ENCODE measurements at regions not wholly inside any gene's neighbourhood (a gene's known extent, or its start where the extent isn't known, plus 50 kb on each side); places are given as distances from the start of the nearest gene placed in this dataset.

DNA sequence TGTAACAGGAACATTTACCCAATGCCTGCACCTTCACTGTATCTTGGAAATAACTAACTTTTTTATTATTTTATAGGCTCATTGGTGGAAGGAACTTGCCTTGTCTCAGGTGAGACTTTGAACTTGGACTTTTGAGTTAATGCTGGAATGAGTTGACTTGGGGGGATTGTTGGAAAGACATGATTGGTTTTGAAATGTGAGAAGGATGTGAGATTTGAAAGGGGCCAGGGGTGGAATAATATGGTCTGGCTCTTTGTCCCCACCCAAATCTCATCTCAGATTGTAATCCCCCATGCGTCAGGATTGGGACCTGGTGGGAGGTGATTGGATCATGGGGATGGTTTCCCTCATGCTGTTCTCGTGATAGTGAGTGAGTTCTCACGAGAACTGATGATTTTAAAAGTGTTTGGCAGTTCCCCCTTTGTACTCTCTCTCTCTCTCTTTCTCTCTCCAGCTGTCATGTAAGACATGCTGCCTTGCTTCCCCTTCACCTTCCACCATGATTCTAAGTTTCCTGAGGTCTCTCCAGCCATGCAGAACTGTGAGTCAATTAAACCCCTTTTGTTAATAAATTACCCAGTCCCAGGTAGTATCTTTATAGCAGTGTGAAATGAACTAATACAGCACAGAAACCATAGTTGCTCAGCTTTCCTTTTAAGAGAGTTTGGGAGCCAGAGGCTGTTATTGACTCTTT, 244.1 kb downstream of the BTG1 start:
- no peak for DNase-seq (ENCODE audit: low read depth, low spot score)
- Histone ChIP-seq H3K9me3 (ENCODE audit: insufficient read depth, low read length) (peaks cover 20% of the 10 kb centered on the region; the same call in 1 of the 2 replicates), H3K9ac (ENCODE audit: insufficient read length, low read depth) (no peak overlapping the region), H3K4me3 (ENCODE audit: insufficient read length, low read depth) (no peak overlapping the region), H3K36me3 (ENCODE audit: insufficient read depth, insufficient read length, low read length) (no peaks in the 10 kb centered on the region), H3K4me1 (ENCODE audit: insufficient read depth, insufficient read length) (no peaks in the 10 kb centered on the region), H3K27me3 (ENCODE audit: insufficient read depth, insufficient read length) (no peaks in the 10 kb centered on the region)
- TF ChIP-seq ZNF274 (IDR thresholded peaks at IDR 0.05; ENCODE audit: low read depth, low read length): no peak
- TF ChIP-seq SUZ12 (IDR thresholded peaks at IDR 0.05; ENCODE audit: extremely low read depth, insufficient read depth, insufficient read length): no peak
- no peak for TF ChIP-seq YY1 (IDR thresholded peaks at IDR 0.05; ENCODE audit: insufficient read depth, insufficient read length)

DNA sequence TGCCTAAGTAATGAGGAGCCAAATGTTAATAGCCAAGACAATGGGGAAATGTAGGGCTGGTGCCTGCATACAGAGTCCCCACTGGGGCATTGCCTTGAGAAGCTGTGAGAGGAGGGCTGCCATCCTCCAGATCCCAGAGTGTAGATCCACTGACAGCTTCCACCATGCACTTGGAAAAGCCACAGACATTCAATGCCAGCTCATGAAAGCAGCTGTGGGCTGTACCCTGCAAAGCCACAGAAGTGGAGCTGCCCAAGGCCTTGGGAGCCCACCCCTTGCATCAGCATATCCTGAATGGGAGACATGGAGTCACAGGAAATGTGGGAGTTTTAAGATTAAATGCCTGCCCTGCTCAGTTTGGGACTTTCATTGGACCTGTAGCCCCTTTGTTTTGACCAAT, 244.7 kb downstream of the BTG1 start:
- DNase-seq (ENCODE audit: low read depth, low spot score): no peak
- no peaks in the 10 kb centered on the region for H3K27me3 ChIP-seq (ENCODE audit: insufficient read depth, insufficient read length)
- peaks cover 20% of the 10 kb centered on the region; the same call in 1 of the 2 replicates for H3K9me3 ChIP-seq (ENCODE audit: insufficient read depth, low read length)
- TF ChIP-seq SUZ12 (IDR thresholded peaks at IDR 0.05; ENCODE audit: extremely low read depth, insufficient read depth, insufficient read length): no peak
- TF ChIP-seq YY1 (IDR thresholded peaks at IDR 0.05; ENCODE audit: insufficient read depth, insufficient read length): no peak
- no peaks in the 10 kb centered on the region for H3K36me3 ChIP-seq (ENCODE audit: insufficient read depth, insufficient read length, low read length)
- H3K4me3 ChIP-seq (ENCODE audit: insufficient read length, low read depth): no peak overlapping the region
- no peak overlapping the region for H3K9ac ChIP-seq (ENCODE audit: insufficient read length, low read depth)
- no peaks in the 10 kb centered on the region for H3K4me1 ChIP-seq (ENCODE audit: insufficient read depth, insufficient read length)

DNA sequence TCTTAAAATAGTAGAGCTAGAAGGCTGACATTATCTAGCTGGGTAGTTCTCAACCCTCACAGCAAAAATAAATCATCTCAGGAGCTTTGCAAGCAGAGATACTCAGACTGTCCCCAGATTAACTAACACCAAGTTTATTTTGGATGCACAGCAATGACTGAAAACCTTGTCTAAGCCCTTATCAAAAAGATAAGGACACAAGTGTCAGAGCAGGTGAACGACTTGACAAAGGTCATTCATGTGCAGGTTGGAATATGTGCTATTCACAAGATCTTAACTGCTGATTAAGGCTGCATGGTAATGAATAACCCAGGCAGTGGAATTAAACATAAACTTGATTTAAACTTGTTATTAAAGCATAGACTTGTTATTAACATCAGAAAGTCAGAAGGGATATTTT, 246.6 kb downstream of the BTG1 start:
- H3K4me3 ChIP-seq (ENCODE audit: insufficient read length, low read depth): no peak overlapping the region
- DNase-seq (ENCODE audit: low read depth, low spot score): no peak
- peaks cover 20% of the 10 kb centered on the region; the same call in 1 of the 2 replicates for H3K9me3 ChIP-seq (ENCODE audit: insufficient read depth, low read length)
- H3K4me1 ChIP-seq (ENCODE audit: insufficient read depth, insufficient read length): no peaks in the 10 kb centered on the region
- TF ChIP-seq ZNF274 (IDR thresholded peaks at IDR 0.05; ENCODE audit: low read depth, low read length): no peak
- TF ChIP-seq SUZ12 (IDR thresholded peaks at IDR 0.05; ENCODE audit: extremely low read depth, insufficient read depth, insufficient read length): no peak
- no peak for TF ChIP-seq YY1 (IDR thresholded peaks at IDR 0.05; ENCODE audit: insufficient read depth, insufficient read length)
- H3K27me3 ChIP-seq (ENCODE audit: insufficient read depth, insufficient read length): no peaks in the 10 kb centered on the region
- H3K9ac ChIP-seq (ENCODE audit: insufficient read length, low read depth): no peak overlapping the region
- H3K36me3 ChIP-seq (ENCODE audit: insufficient read depth, insufficient read length, low read length): no peaks in the 10 kb centered on the region

DNA sequence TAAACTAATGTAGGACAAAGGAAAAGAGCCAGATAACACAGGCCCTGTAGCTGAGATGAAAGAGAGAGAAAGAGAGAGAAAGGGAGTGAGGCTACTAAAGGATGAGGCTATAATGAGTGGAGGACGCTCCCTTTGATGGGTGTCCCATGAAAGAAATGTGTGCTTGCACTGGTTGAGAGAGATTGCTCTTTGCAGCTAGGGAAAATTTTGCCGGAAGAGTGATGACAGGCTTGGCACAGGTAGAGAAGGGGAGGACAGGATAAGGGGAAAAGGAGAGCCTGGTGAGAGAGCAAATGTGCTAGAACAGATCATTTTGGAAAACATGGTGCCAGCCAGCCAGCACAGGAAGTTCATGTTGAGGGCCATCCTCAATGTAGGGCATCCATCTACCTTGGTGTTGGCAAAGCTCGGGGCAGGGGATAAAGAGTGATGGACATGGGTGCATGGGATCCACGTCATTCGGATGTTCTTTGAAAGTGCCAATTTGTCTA, 248.6 kb downstream of the BTG1 start:
- DNase-seq (ENCODE audit: low read depth, low spot score): no peak
- Histone ChIP-seq H3K36me3 (ENCODE audit: insufficient read depth, insufficient read length, low read length) (no peaks in the 10 kb centered on the region), H3K4me1 (ENCODE audit: insufficient read depth, insufficient read length) (no peaks in the 10 kb centered on the region), H3K4me3 (ENCODE audit: insufficient read length, low read depth) (no peak overlapping the region), H3K27me3 (ENCODE audit: insufficient read depth, insufficient read length) (no peaks in the 10 kb centered on the region), H3K9me3 (ENCODE audit: insufficient read depth, low read length) (peaks cover 16% of the 10 kb centered on the region; the same call in 1 of the 2 replicates), H3K9ac (ENCODE audit: insufficient read length, low read depth) (no peak overlapping the region)
- no peak for TF ChIP-seq SUZ12 (IDR thresholded peaks at IDR 0.05; ENCODE audit: extremely low read depth, insufficient read depth, insufficient read length)
- TF ChIP-seq ZNF274 (IDR thresholded peaks at IDR 0.05; ENCODE audit: low read depth, low read length): no peak
- no peak for TF ChIP-seq YY1 (IDR thresholded peaks at IDR 0.05; ENCODE audit: insufficient read depth, insufficient read length)

DNA sequence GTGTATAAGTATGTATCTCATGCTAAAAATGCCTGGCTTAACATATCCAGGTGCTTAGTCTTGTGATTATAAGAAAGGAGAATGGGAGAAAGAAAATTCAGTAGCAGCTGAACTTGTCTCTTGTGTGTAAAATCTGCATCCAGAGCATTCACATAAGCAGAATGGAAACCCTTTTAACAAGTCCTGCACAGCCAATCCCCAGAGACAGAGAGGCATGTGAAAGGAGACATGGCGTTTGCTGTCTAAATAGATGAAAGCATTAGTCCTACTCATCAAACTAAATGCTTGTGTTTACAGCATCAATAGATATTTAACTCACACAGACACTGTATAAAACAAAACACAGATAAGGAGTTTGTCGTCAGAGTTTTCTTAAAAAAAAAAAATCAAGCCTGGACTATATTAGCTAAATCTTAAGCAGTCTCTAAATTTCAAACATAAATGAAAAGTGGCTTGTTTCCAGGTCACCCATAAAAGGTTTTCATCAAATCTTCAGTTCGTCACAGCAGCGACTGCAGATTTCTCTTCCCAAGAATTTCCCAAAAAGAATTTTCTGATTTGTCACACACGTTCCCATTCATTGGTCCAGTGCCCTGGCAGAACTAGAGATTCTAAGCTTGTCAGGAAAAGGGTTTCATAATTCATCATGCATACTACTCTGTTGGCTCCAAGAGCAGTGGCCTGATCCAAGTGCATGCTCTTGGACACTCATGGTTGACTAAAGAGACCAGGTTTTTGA, 249.2 kb downstream of the BTG1 start:
- Histone ChIP-seq H3K9me3 (ENCODE audit: insufficient read depth, low read length) (peaks cover 11% of the 10 kb centered on the region; the same call in 1 of the 2 replicates), H3K9ac (ENCODE audit: insufficient read length, low read depth) (no peak overlapping the region), H3K4me3 (ENCODE audit: insufficient read length, low read depth) (no peak overlapping the region), H3K4me1 (ENCODE audit: insufficient read depth, insufficient read length) (no peaks in the 10 kb centered on the region), H3K27me3 (ENCODE audit: insufficient read depth, insufficient read length) (no peaks in the 10 kb centered on the region), H3K36me3 (ENCODE audit: insufficient read depth, insufficient read length, low read length) (no peaks in the 10 kb centered on the region)
- TF ChIP-seq SUZ12 (IDR thresholded peaks at IDR 0.05; ENCODE audit: extremely low read depth, insufficient read depth, insufficient read length) (no peak), YY1 (IDR thresholded peaks at IDR 0.05; ENCODE audit: insufficient read depth, insufficient read length) (no peak), ZNF274 (IDR thresholded peaks at IDR 0.05; ENCODE audit: low read depth, low read length) (no peak)
- DNase-seq (ENCODE audit: low read depth, low spot score): no peak

DNA sequence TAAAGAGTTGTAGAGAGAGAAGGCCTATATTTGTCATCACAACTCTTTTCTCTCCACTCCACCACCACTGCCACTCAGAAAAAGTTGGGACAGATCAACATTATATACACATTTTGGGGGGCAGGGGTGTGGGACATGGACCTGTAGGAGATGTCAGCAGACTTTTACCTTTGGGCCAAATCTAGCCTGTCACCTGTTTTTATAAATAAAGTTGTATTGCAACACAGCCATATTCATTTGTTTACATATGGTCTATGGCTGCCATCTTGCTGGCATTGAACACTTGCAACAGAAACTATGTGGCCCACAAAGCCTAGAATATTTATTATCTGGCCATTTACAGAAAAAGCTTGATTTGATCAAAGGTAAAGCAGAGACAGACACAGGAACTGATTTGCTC, 250.7 kb downstream of the BTG1 start:
- no peaks in the 10 kb centered on the region for H3K27me3 ChIP-seq (ENCODE audit: insufficient read depth, insufficient read length)
- TF ChIP-seq YY1 (IDR thresholded peaks at IDR 0.05; ENCODE audit: insufficient read depth, insufficient read length) (no peak), ZNF274 (IDR thresholded peaks at IDR 0.05; ENCODE audit: low read depth, low read length) (no peak), SUZ12 (IDR thresholded peaks at IDR 0.05; ENCODE audit: extremely low read depth, insufficient read depth, insufficient read length) (no peak)
- no peak overlapping the region for H3K4me3 ChIP-seq (ENCODE audit: insufficient read length, low read depth)
- no peak for DNase-seq (ENCODE audit: low read depth, low spot score)
- H3K36me3 ChIP-seq (ENCODE audit: insufficient read depth, insufficient read length, low read length): no peaks in the 10 kb centered on the region
- no peak overlapping the region for H3K9ac ChIP-seq (ENCODE audit: insufficient read length, low read depth)
- H3K9me3 ChIP-seq (ENCODE audit: insufficient read depth, low read length): no peaks in the 10 kb centered on the region
- no peaks in the 10 kb centered on the region for H3K4me1 ChIP-seq (ENCODE audit: insufficient read depth, insufficient read length)

DNA sequence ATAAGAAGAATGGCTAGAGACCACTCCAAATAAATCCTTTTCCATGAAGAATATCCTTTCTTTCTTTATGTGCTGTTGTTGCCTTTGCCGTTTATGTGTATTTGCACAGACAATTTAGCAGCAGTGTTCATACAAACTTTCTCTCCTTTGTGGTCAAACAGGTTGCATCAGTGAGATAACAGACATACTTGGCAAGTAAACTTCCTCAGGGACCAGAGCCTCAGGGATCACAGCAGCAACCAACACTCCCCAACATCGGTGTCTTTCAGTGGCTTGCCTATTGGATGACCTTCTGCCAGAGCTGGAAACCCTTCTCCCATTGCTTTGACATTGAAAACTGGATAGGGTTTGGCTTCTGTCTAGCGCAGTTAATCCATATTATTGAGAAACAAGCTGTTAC, 252.2 kb downstream of the BTG1 start:
- H3K9ac ChIP-seq (ENCODE audit: insufficient read length, low read depth): no peak overlapping the region
- H3K36me3 ChIP-seq (ENCODE audit: insufficient read depth, insufficient read length, low read length): no peaks in the 10 kb centered on the region
- H3K9me3 ChIP-seq (ENCODE audit: insufficient read depth, low read length): no peaks in the 10 kb centered on the region
- H3K4me1 ChIP-seq (ENCODE audit: insufficient read depth, insufficient read length): no peaks in the 10 kb centered on the region
- H3K27me3 ChIP-seq (ENCODE audit: insufficient read depth, insufficient read length): no peaks in the 10 kb centered on the region
- DNase-seq (ENCODE audit: low read depth, low spot score): no peak
- H3K4me3 ChIP-seq (ENCODE audit: insufficient read length, low read depth): no peak overlapping the region
- TF ChIP-seq ZNF274 (IDR thresholded peaks at IDR 0.05; ENCODE audit: low read depth, low read length) (no peak), SUZ12 (IDR thresholded peaks at IDR 0.05; ENCODE audit: extremely low read depth, insufficient read depth, insufficient read length) (no peak), YY1 (IDR thresholded peaks at IDR 0.05; ENCODE audit: insufficient read depth, insufficient read length) (no peak)
